NCI-H2081 (cell line): ENCODE measurements at regions not wholly inside any gene's neighbourhood (a gene's known extent, or its start where the extent isn't known, plus 50 kb on each side); places are given as distances from the start of the nearest gene placed in this dataset.

Source experiments
- DNase-seq, 2 experiments: peaks; one replicate each; lab custom pipeline; 2025; lab: John Stamatoyannopoulos, UW

- no peak for DNase-seq
Measured at GRCh38 chr14:34246206-34246605, 215.8 kb downstream of the SPTSSA start.

GRCh38 chr14:34243401-34243800 lies 218.6 kb downstream of the SPTSSA start:
- no peak for DNase-seq

- DNase-seq = no peak
Measured at GRCh38 chr14:34243001-34243400, 219.0 kb downstream of the SPTSSA start.

- no peak for DNase-seq
Measured at GRCh38 chr14:34241185-34241711, 220.8 kb downstream of the SPTSSA start.

- no peak for DNase-seq
Measured at GRCh38 chr14:34238610-34239009, 223.4 kb downstream of the SPTSSA start.

GRCh38 chr14:34237677-34238076 lies 224.4 kb downstream of the SPTSSA start:
- no peak for DNase-seq

GRCh38 chr14:34237081-34237480 lies 225.0 kb downstream of the SPTSSA start:
- DNase-seq = peak in 1 of 2 experiments; percentile 54

GRCh38 chr14:34235643-34236300 lies 226.3 kb downstream of the SPTSSA start:
- DNase-seq = no peak

GRCh38 chr14:34234258-34234657 lies 227.8 kb downstream of the SPTSSA start:
- DNase-seq = no peak

- DNase-seq = no peak
Measured at GRCh38 chr14:34233619-34234018, 228.4 kb downstream of the SPTSSA start.

- DNase-seq = no peak
Measured at GRCh38 chr14:34232790-34233189, 229.2 kb downstream of the SPTSSA start.

GRCh38 chr14:34231626-34232025 lies 230.4 kb downstream of the SPTSSA start:
- DNase-seq = no peak

- no peak for DNase-seq
Measured at GRCh38 chr14:34229140-34229539, 232.9 kb downstream of the SPTSSA start.

GRCh38 chr14:34228650-34228976 lies 233.4 kb downstream of the SPTSSA start:
- no peak for DNase-seq

- peak; percentile 44 to 55 for DNase-seq
Measured at GRCh38 chr14:34227834-34228649, 234.0 kb downstream of the SPTSSA start.

GRCh38 chr14:34224221-34224620 lies 237.8 kb downstream of the SPTSSA start:
- no peak for DNase-seq

- DNase-seq = no peak
Measured at GRCh38 chr14:34223373-34224148, 238.5 kb downstream of the SPTSSA start.

- peak; percentile 24 to 43 for DNase-seq
Measured at GRCh38 chr14:34222867-34223266, 239.2 kb downstream of the SPTSSA start.

- no peak for DNase-seq
Measured at GRCh38 chr14:34222122-34222521, 239.9 kb downstream of the SPTSSA start.

GRCh38 chr14:34220921-34221320 lies 241.1 kb downstream of the SPTSSA start:
- DNase-seq = no peak

- no peak for DNase-seq
Measured at GRCh38 chr14:34220378-34220706, 241.7 kb downstream of the SPTSSA start.

GRCh38 chr14:34219661-34220377 lies 242.2 kb downstream of the SPTSSA start:
- no peak for DNase-seq
